ENCODE measurements at regions not wholly inside any gene's neighbourhood (a gene's known extent, or its start where the extent isn't known, plus 50 kb on each side); places are given as distances from the start of the nearest gene placed in this dataset.

DNA sequence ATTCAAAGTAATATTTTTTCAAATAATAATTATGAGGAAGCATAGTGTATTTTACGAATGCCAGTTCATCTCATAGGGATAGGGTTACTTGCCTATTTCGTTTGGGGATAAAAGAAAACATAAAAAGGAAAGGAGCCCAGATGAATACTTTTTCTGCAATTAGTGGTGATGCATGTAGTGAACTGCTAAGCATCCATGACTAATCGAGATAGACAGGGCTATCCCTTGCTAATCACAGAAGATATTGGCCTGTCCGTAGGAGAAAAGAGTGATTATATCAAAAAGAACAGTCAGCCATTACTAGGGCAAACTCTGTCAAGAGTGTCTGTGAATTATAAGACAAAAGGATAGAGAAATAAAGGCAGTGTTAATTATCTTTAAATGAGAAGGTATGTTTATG is 746.1 kb downstream of the C4orf33 start:
- TF ChIP-seq, protein P1, sequence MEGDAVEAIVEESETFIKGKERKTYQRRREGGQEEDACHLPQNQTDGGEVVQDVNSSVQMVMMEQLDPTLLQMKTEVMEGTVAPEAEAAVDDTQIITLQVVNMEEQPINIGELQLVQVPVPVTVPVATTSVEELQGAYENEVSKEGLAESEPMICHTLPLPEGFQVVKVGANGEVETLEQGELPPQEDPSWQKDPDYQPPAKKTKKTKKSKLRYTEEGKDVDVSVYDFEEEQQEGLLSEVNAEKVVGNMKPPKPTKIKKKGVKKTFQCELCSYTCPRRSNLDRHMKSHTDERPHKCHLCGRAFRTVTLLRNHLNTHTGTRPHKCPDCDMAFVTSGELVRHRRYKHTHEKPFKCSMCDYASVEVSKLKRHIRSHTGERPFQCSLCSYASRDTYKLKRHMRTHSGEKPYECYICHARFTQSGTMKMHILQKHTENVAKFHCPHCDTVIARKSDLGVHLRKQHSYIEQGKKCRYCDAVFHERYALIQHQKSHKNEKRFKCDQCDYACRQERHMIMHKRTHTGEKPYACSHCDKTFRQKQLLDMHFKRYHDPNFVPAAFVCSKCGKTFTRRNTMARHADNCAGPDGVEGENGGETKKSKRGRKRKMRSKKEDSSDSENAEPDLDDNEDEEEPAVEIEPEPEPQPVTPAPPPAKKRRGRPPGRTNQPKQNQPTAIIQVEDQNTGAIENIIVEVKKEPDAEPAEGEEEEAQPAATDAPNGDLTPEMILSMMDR (tag by site-specific recombination; IDR thresholded peaks at IDR 0.05) = no peak
- TF ChIP-seq ZNF155 (tag by site-specific recombination; IDR thresholded peaks at IDR 0.05) = no peak
- TF ChIP-seq, protein P2, sequence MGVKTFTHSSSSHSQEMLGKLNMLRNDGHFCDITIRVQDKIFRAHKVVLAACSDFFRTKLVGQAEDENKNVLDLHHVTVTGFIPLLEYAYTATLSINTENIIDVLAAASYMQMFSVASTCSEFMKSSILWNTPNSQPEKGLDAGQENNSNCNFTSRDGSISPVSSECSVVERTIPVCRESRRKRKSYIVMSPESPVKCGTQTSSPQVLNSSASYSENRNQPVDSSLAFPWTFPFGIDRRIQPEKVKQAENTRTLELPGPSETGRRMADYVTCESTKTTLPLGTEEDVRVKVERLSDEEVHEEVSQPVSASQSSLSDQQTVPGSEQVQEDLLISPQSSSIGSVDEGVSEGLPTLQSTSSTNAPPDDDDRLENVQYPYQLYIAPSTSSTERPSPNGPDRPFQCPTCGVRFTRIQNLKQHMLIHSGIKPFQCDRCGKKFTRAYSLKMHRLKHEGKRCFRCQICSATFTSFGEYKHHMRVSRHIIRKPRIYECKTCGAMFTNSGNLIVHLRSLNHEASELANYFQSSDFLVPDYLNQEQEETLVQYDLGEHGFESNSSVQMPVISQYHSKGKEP (tag by site-specific recombination; IDR thresholded peaks at IDR 0.05) = no peak
- TF ChIP-seq GLIS1 (tag by site-specific recombination; IDR thresholded peaks at IDR 0.05) = no peak
- TF ChIP-seq TRIM28 (IDR thresholded peaks at IDR 0.05; ENCODE audit: borderline replicate concordance, low read length) = no peak
- TF ChIP-seq ZFP37 (tag by site-specific recombination; IDR thresholded peaks at IDR 0.05) = no peak

Data from HEK293 (cell line).